PC-3 (cell line): ENCODE measurements at regions not wholly inside any gene's neighbourhood (a gene's known extent, or its start where the extent isn't known, plus 50 kb on each side); places are given as distances from the start of the nearest gene placed in this dataset.

ENCODE experiments used
- EZH2 ChIP-seq: fragments of 300-600 bp; sonication (generic); IDR thresholded peaks from one replicate; pipeline ENCODE4 v1.6.1; 2017; ENCODE audit warnings: antibody characterized with exemption, mild to moderate bottlenecking, low read length; ENCODE audit not compliant: unreplicated experiment
- TF ChIP-seq, protein P1 (sequence below): fragments of 300-600 bp; sonication (generic); conservative IDR thresholded peaks from 2 replicates; pipeline ENCODE4 v1.5.1; 2017; ENCODE audit warnings: antibody characterized with exemption, low read depth, mild to moderate bottlenecking, low read length

DNA sequence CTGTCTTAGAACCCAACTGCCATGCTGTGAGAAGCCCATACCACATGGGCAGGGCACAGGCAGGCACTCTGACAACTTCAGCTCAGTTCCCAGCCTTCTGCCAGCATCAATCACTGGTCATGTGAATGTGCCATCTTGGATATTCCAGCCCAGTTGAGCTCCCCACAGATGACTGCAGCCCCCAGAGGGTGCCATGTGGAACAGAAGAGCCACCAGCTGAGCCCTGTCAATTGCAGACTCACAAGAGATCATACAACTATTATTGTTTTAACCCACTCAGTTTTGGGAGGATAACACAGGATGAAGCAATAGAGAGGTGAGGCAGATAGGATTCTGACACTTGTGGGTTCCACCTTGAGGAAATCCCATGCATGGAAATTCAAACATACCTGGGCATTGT is 78.4 kb upstream of the ZBTB40 start:
- TF ChIP-seq, protein P1, sequence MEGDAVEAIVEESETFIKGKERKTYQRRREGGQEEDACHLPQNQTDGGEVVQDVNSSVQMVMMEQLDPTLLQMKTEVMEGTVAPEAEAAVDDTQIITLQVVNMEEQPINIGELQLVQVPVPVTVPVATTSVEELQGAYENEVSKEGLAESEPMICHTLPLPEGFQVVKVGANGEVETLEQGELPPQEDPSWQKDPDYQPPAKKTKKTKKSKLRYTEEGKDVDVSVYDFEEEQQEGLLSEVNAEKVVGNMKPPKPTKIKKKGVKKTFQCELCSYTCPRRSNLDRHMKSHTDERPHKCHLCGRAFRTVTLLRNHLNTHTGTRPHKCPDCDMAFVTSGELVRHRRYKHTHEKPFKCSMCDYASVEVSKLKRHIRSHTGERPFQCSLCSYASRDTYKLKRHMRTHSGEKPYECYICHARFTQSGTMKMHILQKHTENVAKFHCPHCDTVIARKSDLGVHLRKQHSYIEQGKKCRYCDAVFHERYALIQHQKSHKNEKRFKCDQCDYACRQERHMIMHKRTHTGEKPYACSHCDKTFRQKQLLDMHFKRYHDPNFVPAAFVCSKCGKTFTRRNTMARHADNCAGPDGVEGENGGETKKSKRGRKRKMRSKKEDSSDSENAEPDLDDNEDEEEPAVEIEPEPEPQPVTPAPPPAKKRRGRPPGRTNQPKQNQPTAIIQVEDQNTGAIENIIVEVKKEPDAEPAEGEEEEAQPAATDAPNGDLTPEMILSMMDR: no peak
- TF ChIP-seq EZH2: no peak
